ENCODE measurements at regions not wholly inside any gene's neighbourhood (a gene's known extent, or its start where the extent isn't known, plus 50 kb on each side); places are given as distances from the start of the nearest gene placed in this dataset.
A peak's percentile ranks its signal among the peaks of the same experiment; 100 is the strongest.

GRCh38 chr3:137204409-137204808 lies 246.6 kb downstream of the IL20RB start:
- no peak for DNase-seq

GRCh38 chr3:137205394-137206045 lies 247.7 kb downstream of the IL20RB start:
- no peak for DNase-seq

- no peak for DNase-seq
These were observed 249.8 kb downstream of the IL20RB start for GRCh38 chr3:137207616-137208015.

GRCh38 chr3:137217733-137218132 lies 259.9 kb downstream of the IL20RB start:
- DNase-seq, result no peak

- no peak for DNase-seq
These were observed 262.1 kb downstream of the IL20RB start for GRCh38 chr3:137219801-137220445.

- DNase-seq, result no peak
These were observed 265.0 kb downstream of the IL20RB start for GRCh38 chr3:137222736-137223225.

- no peak for DNase-seq
These were observed 266.7 kb downstream of the IL20RB start for GRCh38 chr3:137224464-137224863.

- peak; percentile 38 for DNase-seq
These were observed 285.1 kb downstream of the IL20RB start for GRCh38 chr3:137242836-137243400.

GRCh38 chr3:137246491-137246890 lies 288.7 kb downstream of the IL20RB start:
- no peak for DNase-seq

GRCh38 chr3:137249311-137249940 lies 291.6 kb downstream of the IL20RB start:
- DNase-seq, result no peak

- DNase-seq, result no peak
These were observed 301.3 kb downstream of the IL20RB start for GRCh38 chr3:137259089-137259488.

- DNase-seq, result no peak
These were observed 301.9 kb downstream of the IL20RB start for GRCh38 chr3:137259701-137260100.

- no peak for DNase-seq
These were observed 306.5 kb downstream of the IL20RB start for GRCh38 chr3:137264071-137264820.

- no peak for DNase-seq
These were observed 307.1 kb downstream of the IL20RB start for GRCh38 chr3:137264843-137265330.

GRCh38 chr3:137282871-137283270 lies 325.1 kb downstream of the IL20RB start:
- DNase-seq, result no peak

- no peak for DNase-seq
These were observed 328.1 kb downstream of the IL20RB start for GRCh38 chr3:137285924-137286323.

GRCh38 chr3:137293086-137293485 lies 335.3 kb downstream of the IL20RB start:
- no peak for DNase-seq

GRCh38 chr3:137294139-137294538 lies 336.4 kb downstream of the IL20RB start:
- no peak for DNase-seq

- DNase-seq, result no peak
These were observed 337.1 kb downstream of the IL20RB start for GRCh38 chr3:137294839-137295238.

GRCh38 chr3:137295336-137295735 lies 337.6 kb downstream of the IL20RB start:
- no peak for DNase-seq

GRCh38 chr3:137296116-137296515 lies 338.3 kb downstream of the IL20RB start:
- no peak for DNase-seq

GRCh38 chr3:137297770-137298169 lies 340.0 kb downstream of the IL20RB start:
- no peak for DNase-seq

All from left kidney (tissue), 1 donor.